ENCODE measurements at regions not wholly inside any gene's neighbourhood (a gene's known extent, or its start where the extent isn't known, plus 50 kb on each side); places are given as distances from the start of the nearest gene placed in this dataset.

- Histone ChIP-seq H3K4me3 (no peak overlapping the region), H3K36me3 (no peaks in the 10 kb centered on the region), H3K27me3 (peaks cover 0 to 71% (median 0%) of the 10 kb centered on the region in 4 donors), H3K9me3 (no peaks in the 10 kb centered on the region), H3K4me1 (no peaks in the 10 kb centered on the region), H3K27ac (replicated peaks in 1 of 4) (no peak overlapping the region)
- TF ChIP-seq POLR2A (IDR thresholded peaks at IDR 0.05; ENCODE audit: low read depth), result no peak
- no peak for TF ChIP-seq POLR2AphosphoS5 (IDR thresholded peaks at IDR 0.05)
- TF ChIP-seq EP300 (IDR thresholded peaks at IDR 0.05), result no peak
- TF ChIP-seq CTCF (IDR thresholded peaks at IDR 0.05), result no peak
- WGBS, result 80% methylated on average over 17 of the region's 17 CpGs
- intact Hi-C loops (cut with DNase I), result no loop called here
- no peak for DNase-seq (ENCODE audit: extremely low spot score)
Measured at GRCh38 chr9:135227641-135228251, 140.3 kb downstream of the OLFM1 start.

GRCh38 chr9:135228345-135228982 lies 141.0 kb downstream of the OLFM1 start:
- no peaks in the 10 kb centered on the region for H3K4me1 ChIP-seq
- H3K27ac ChIP-seq (replicated peaks in 1 of 4), result no peak overlapping the region
- intact Hi-C loops (cut with DNase I), result no loop called here
- H3K36me3 ChIP-seq, result no peaks in the 10 kb centered on the region
- peaks cover 0 to 64% (median 0%) of the 10 kb centered on the region in 4 donors for H3K27me3 ChIP-seq
- no peak for DNase-seq (ENCODE audit: extremely low spot score)
- no peak for TF ChIP-seq POLR2A (IDR thresholded peaks at IDR 0.05; ENCODE audit: low read depth)
- no peak for TF ChIP-seq CTCF (IDR thresholded peaks at IDR 0.05)
- TF ChIP-seq POLR2AphosphoS5 (IDR thresholded peaks at IDR 0.05), result no peak
- TF ChIP-seq EP300 (IDR thresholded peaks at IDR 0.05), result no peak
- peaks cover 0 to 4% (median 0%) of the 10 kb centered on the region in 4 donors for H3K9me3 ChIP-seq
- no peak overlapping the region for H3K4me3 ChIP-seq
- 54% methylated on average over 11 of the region's 18 CpGs for WGBS

GRCh38 chr9:135228983-135229625 lies 141.6 kb downstream of the OLFM1 start:
- TF ChIP-seq POLR2A (IDR thresholded peaks at IDR 0.05; ENCODE audit: low read depth) (no peak), POLR2AphosphoS5 (IDR thresholded peaks at IDR 0.05) (no peak), CTCF (IDR thresholded peaks at IDR 0.05) (no peak), EP300 (IDR thresholded peaks at IDR 0.05) (no peak)
- intact Hi-C loops (cut with DNase I), result no loop called here
- 85% methylated on average over 4 of the region's 14 CpGs for WGBS
- Histone ChIP-seq H3K4me1 (no peaks in the 10 kb centered on the region), H3K4me3 (no peak overlapping the region), H3K9me3 (peaks cover 0 to 10% (median 3%) of the 10 kb centered on the region in 4 donors), H3K27ac (replicated peaks in 1 of 4) (no peak overlapping the region), H3K36me3 (no peaks in the 10 kb centered on the region), H3K27me3 (peaks cover 0 to 57% (median 0%) of the 10 kb centered on the region in 4 donors)
- DNase-seq (ENCODE audit: extremely low spot score), result no peak

- intact Hi-C loops (cut with DNase I), result no loop called here
- H3K36me3 ChIP-seq, result no peaks in the 10 kb centered on the region
- H3K27ac ChIP-seq (replicated peaks in 1 of 4), result no peak overlapping the region
- H3K9me3 ChIP-seq, result peaks cover 0 to 16% (median 9%) of the 10 kb centered on the region in 4 donors
- no peak for DNase-seq (ENCODE audit: extremely low spot score)
- no peaks in the 10 kb centered on the region for H3K4me1 ChIP-seq
- H3K4me3 ChIP-seq, result no peak overlapping the region
- 73% methylated on average over 13 of the region's 16 CpGs for WGBS
- peaks cover 0 to 56% (median 0%) of the 10 kb centered on the region in 4 donors for H3K27me3 ChIP-seq
- TF ChIP-seq POLR2A (IDR thresholded peaks at IDR 0.05; ENCODE audit: low read depth) (no peak), EP300 (IDR thresholded peaks at IDR 0.05) (no peak), CTCF (IDR thresholded peaks at IDR 0.05) (no peak), POLR2AphosphoS5 (IDR thresholded peaks at IDR 0.05) (no peak)
Measured at GRCh38 chr9:135229701-135230385, 142.4 kb downstream of the OLFM1 start.
